Keratinocyte (primary cell): ENCODE measurements at regions not wholly inside any gene's neighbourhood (a gene's known extent, or its start where the extent isn't known, plus 50 kb on each side); places are given as distances from the start of the nearest gene placed in this dataset.

Experiments
- DNase-seq: peaks from one replicate; pipeline ENCODE4 v3.0.0-alpha.2; 2011; ENCODE audit warnings: low read depth, missing footprints, low spot score
- FAIRE-seq: peaks from 2 replicates; lab custom pipeline; 2011; peaks lifted over from hg19 to GRCh38; lab: Jason Lieb, UNC
- H2AFZ ChIP-seq: 2 replicates; pipeline ENCODE4 v1.6.0; 2012; ENCODE audit warnings: low read length, control low read depth, inconsistent platforms; ENCODE audit not compliant: control insufficient read depth
- H3K27ac ChIP-seq: 2 replicates; pipeline ENCODE4 v1.5.1; 2011; ENCODE audit warnings: low read length; ENCODE audit not compliant: control insufficient read depth, insufficient read depth
- H3K27me3 ChIP-seq: 3 replicates; pipeline ENCODE4 v1.6.0; 2011; ENCODE audit warnings: low read length; ENCODE audit not compliant: control insufficient read depth, insufficient read depth; ENCODE audit errors: extremely low read depth
- H3K36me3 ChIP-seq, 2 experiments: 2 replicates in 1 of 2; 3 replicates in 1 of 2; pipeline ENCODE4 v1.5.1; 2011; ENCODE audit warnings: low read length in 2 of 2, mild to moderate bottlenecking in 1 of 2; ENCODE audit not compliant: control insufficient read depth in 2 of 2, insufficient read depth in 2 of 2; ENCODE audit errors: extremely low read depth in 1 of 2
- H3K4me1 ChIP-seq: 3 replicates; pipeline ENCODE4 v1.5.1; 2011; ENCODE audit warnings: low read length; ENCODE audit not compliant: control insufficient read depth, insufficient read depth; ENCODE audit errors: extremely low read depth
- H3K4me2 ChIP-seq: 3 replicates; pipeline ENCODE4 v1.6.0; 2011; ENCODE audit warnings: low read depth, low read length; ENCODE audit not compliant: control insufficient read depth, insufficient read depth; ENCODE audit errors: extremely low read depth
- H3K4me3 ChIP-seq, 3 experiments: fragments of 200-600 bp in 1 of 3; sonication (generic) in 1 of 3; 2 replicates in 2 of 3; 3 replicates in 1 of 3; pipeline ENCODE4 v1.5.1; 2011 to 2016; ENCODE audit warnings: low read length in 3 of 3, mild to moderate bottlenecking in 3 of 3, control low read depth in 2 of 3, inconsistent platforms in 1 of 3, low read depth in 1 of 3, mixed read lengths in 1 of 3, mixed run types in 1 of 3, moderate library complexity in 1 of 3; ENCODE audit not compliant: control insufficient read depth in 2 of 3, insufficient read depth in 2 of 3; ENCODE audit errors: extremely low read depth in 1 of 3
- H3K79me2 ChIP-seq: 2 replicates; pipeline ENCODE4 v1.6.0; 2012; ENCODE audit warnings: low read length; ENCODE audit not compliant: control insufficient read depth, insufficient read depth
- H3K9ac ChIP-seq: 3 replicates; pipeline ENCODE4 v1.6.0; 2011; ENCODE audit warnings: low read length; ENCODE audit not compliant: control insufficient read depth, insufficient read depth; ENCODE audit errors: extremely low read depth
- H3K9me1 ChIP-seq: 3 replicates; pipeline ENCODE4 v1.6.0; 2011; ENCODE audit warnings: low read length; ENCODE audit not compliant: control insufficient read depth, insufficient read depth; ENCODE audit errors: extremely low read depth
- H3K9me3 ChIP-seq: 2 replicates; pipeline ENCODE4 v1.5.1; 2012; ENCODE audit warnings: low read depth, low read length; ENCODE audit not compliant: control insufficient read depth
- H4K20me1 ChIP-seq: 3 replicates; pipeline ENCODE4 v1.6.0; 2011; ENCODE audit warnings: low read length; ENCODE audit not compliant: control insufficient read depth, insufficient read depth; ENCODE audit errors: extremely low read depth
- EZH2 ChIP-seq: IDR thresholded peaks from one replicate; pipeline ENCODE4 v1.6.1; 2012; ENCODE audit warnings: inconsistent platforms, mild to moderate bottlenecking, low read length, moderate library complexity
- dilution Hi-C: fragments of 300-500 bp; cut with MboI; formaldehyde crosslinking; loops from one replicate; pipeline ENCODE4 v1.7.0; 2020; ENCODE audit warnings: low sequenced_read_pairs; ENCODE audit not compliant: extremely low pct_ligation_motif_present
- TF ChIP-seq, protein P1 (sequence below), 3 experiments: IDR thresholded peaks in 1 of 3; conservative IDR thresholded peaks in 1 of 3; optimal IDR thresholded peaks in 1 of 3; 2 replicates in 2 of 3; 3 replicates in 1 of 3; pipeline versions ENCODE3 to v1.5.1; 2011; ENCODE audit warnings: low read length in 3 of 3, mild to moderate bottlenecking in 3 of 3, moderate library complexity in 2 of 3, control low read depth in 1 of 3, inconsistent platforms in 1 of 3; ENCODE audit not compliant: insufficient read depth in 2 of 3; ENCODE audit errors: extremely low read depth in 1 of 3

- Histone ChIP-seq H3K27me3 (peaks cover 3% of the 10 kb centered on the region), H3K9ac (no peak overlapping the region), H3K9me1 (no peaks in the 10 kb centered on the region), H3K4me3 (no peak overlapping the region), H2AFZ (no peak overlapping the region), H3K27ac (no peak overlapping the region), H3K4me2 (no peak overlapping the region), H3K36me3 (no peaks in the 10 kb centered on the region), H3K4me1 (no peaks in the 10 kb centered on the region), H3K9me3 (no peaks in the 10 kb centered on the region), H4K20me1 (no peaks in the 10 kb centered on the region), H3K79me2 (no peaks in the 10 kb centered on the region)
- FAIRE-seq (no peak), DNase-seq (no peak)
- dilution Hi-C loops: no loop called here
- TF ChIP-seq, protein P1, sequence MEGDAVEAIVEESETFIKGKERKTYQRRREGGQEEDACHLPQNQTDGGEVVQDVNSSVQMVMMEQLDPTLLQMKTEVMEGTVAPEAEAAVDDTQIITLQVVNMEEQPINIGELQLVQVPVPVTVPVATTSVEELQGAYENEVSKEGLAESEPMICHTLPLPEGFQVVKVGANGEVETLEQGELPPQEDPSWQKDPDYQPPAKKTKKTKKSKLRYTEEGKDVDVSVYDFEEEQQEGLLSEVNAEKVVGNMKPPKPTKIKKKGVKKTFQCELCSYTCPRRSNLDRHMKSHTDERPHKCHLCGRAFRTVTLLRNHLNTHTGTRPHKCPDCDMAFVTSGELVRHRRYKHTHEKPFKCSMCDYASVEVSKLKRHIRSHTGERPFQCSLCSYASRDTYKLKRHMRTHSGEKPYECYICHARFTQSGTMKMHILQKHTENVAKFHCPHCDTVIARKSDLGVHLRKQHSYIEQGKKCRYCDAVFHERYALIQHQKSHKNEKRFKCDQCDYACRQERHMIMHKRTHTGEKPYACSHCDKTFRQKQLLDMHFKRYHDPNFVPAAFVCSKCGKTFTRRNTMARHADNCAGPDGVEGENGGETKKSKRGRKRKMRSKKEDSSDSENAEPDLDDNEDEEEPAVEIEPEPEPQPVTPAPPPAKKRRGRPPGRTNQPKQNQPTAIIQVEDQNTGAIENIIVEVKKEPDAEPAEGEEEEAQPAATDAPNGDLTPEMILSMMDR (optimal IDR thresholded peaks at IDR 0.05 in 1 of 3, IDR thresholded peaks at IDR 0.05 in 1 of 3, conservative IDR thresholded peaks at IDR 0.05 in 1 of 3; ENCODE audit: extremely low read depth in 1 of 3, insufficient read depth in 2 of 3, low read length in 3 of 3): no peak
- no peak for TF ChIP-seq EZH2
These were observed 320.4 kb upstream of the OBI1 start for GRCh38 chr13:78979349-78979748.

GRCh38 chr13:78978381-78978998 lies 319.5 kb upstream of the OBI1 start:
- no peaks in the 10 kb centered on the region for H3K27me3 ChIP-seq
- FAIRE-seq (peak; percentile 86), DNase-seq (no peak)
- H3K9me3 ChIP-seq: no peaks in the 10 kb centered on the region
- H3K36me3 ChIP-seq: no peaks in the 10 kb centered on the region
- H3K4me3 ChIP-seq: no peak overlapping the region
- no peak overlapping the region for H3K27ac ChIP-seq
- no peaks in the 10 kb centered on the region for H4K20me1 ChIP-seq
- H2AFZ ChIP-seq: no peak overlapping the region
- no peak overlapping the region for H3K4me2 ChIP-seq
- no peak overlapping the region for H3K9ac ChIP-seq
- TF ChIP-seq, protein P1 (optimal IDR thresholded peaks at IDR 0.05 in 1 of 3, IDR thresholded peaks at IDR 0.05 in 1 of 3, conservative IDR thresholded peaks at IDR 0.05 in 1 of 3; ENCODE audit: extremely low read depth in 1 of 3, insufficient read depth in 2 of 3, low read length in 3 of 3): peak; percentile 48 to 66 (median 56)
- no peak for TF ChIP-seq EZH2
- H3K9me1 ChIP-seq: no peaks in the 10 kb centered on the region
- dilution Hi-C loops: no loop called here
- H3K4me1 ChIP-seq: no peaks in the 10 kb centered on the region
- H3K79me2 ChIP-seq: no peaks in the 10 kb centered on the region
